CD14-positive monocyte (primary cell): ENCODE measurements at regions not wholly inside any gene's neighbourhood (a gene's known extent, or its start where the extent isn't known, plus 50 kb on each side); places are given as distances from the start of the nearest gene placed in this dataset.

Experiments
- DNase-seq, 3 donors: peaks; one replicate each; pipeline ENCODE4 v3.0.0-alpha.2; 2011 to 2022
- H2AFZ ChIP-seq: 2 replicates; pipeline ENCODE4 v1.6.0; 2012; ENCODE audit warnings: mild to moderate bottlenecking, low read depth, low read length, inconsistent platforms; ENCODE audit not compliant: insufficient read depth, poor library complexity, severe bottlenecking
- H3K27ac ChIP-seq, 2 donors: 1 replicate in 1 of 2; 2 replicates in 1 of 2; pipeline ENCODE4 v1.5.1; 2012 to 2013; ENCODE audit warnings: low read length in 2 of 2, control low read depth in 1 of 2, inconsistent platforms in 1 of 2, low read depth in 1 of 2, mild to moderate bottlenecking in 1 of 2
- H3K27me3 ChIP-seq, 2 donors: one replicate each; pipeline versions ENCODE4 v1.6.0 to v1.6.1; 2011 to 2013; ENCODE audit warnings: low read length in 2 of 2; ENCODE audit not compliant: control insufficient read depth in 2 of 2, insufficient read depth in 2 of 2
- H3K36me3 ChIP-seq, 2 donors: replicated peaks in 1 of 2; 1 replicate in 1 of 2; 2 replicates in 1 of 2; pipeline versions ENCODE4 v1.5.1 to v1.6.1; 2012 to 2013; ENCODE audit warnings: low read length in 2 of 2, control low read depth in 1 of 2, inconsistent platforms in 1 of 2, mild to moderate bottlenecking in 1 of 2; ENCODE audit not compliant: insufficient read depth in 2 of 2, control insufficient read depth in 1 of 2
- H3K4me1 ChIP-seq, 2 donors: 1 replicate in 1 of 2; 2 replicates in 1 of 2; pipeline versions ENCODE4 v1.5.1 to v1.6.1; 2012 to 2013; ENCODE audit warnings: low read length in 2 of 2, control low read depth in 1 of 2, inconsistent platforms in 1 of 2, mild to moderate bottlenecking in 1 of 2, moderate library complexity in 1 of 2; ENCODE audit not compliant: insufficient read depth in 2 of 2, control insufficient read depth in 1 of 2
- H3K4me2 ChIP-seq: replicated peaks from 2 replicates; pipeline ENCODE3; 2012; ENCODE audit warnings: low read length, moderate library complexity, mild to moderate bottlenecking; ENCODE audit not compliant: poor library complexity, severe bottlenecking; ENCODE audit errors: extremely low read depth
- H3K4me3 ChIP-seq, 3 experiments: fragments of 200-600 bp in 1 of 3; sonication (generic) in 1 of 3; replicated peaks in 1 of 3; 1 replicate in 2 of 3; 2 replicates in 1 of 3; pipeline ENCODE4 v1.5.1; 2011 to 2013; ENCODE audit warnings: low read length in 3 of 3, mild to moderate bottlenecking in 3 of 3, control low read depth in 2 of 3, low read depth in 2 of 3, inconsistent platforms in 1 of 3, moderate library complexity in 1 of 3
- H3K79me2 ChIP-seq: 2 replicates; pipeline ENCODE4 v1.6.0; 2012; ENCODE audit warnings: mild to moderate bottlenecking, control low read depth, inconsistent platforms, low read length, moderate library complexity; ENCODE audit not compliant: insufficient read depth
- H3K9ac ChIP-seq: 2 replicates; pipeline ENCODE4 v1.6.0; 2017; ENCODE audit warnings: low read length, mild to moderate bottlenecking; ENCODE audit not compliant: insufficient read depth, poor library complexity, severe bottlenecking
- H3K9me3 ChIP-seq, 2 donors: replicated peaks in 1 of 2; 1 replicate in 1 of 2; 2 replicates in 1 of 2; pipeline versions ENCODE4 v1.5.1 to v1.6.1; 2012 to 2013; ENCODE audit warnings: low read length in 2 of 2, control low read depth in 1 of 2; ENCODE audit not compliant: control insufficient read depth in 1 of 2, insufficient read depth in 1 of 2
- H4K20me1 ChIP-seq: 2 replicates; pipeline ENCODE4 v1.6.0; 2012; ENCODE audit warnings: mild to moderate bottlenecking, low read length, control low read depth, moderate library complexity; ENCODE audit not compliant: insufficient read depth
- H3K27ac Mint-ChIP-seq, 7 donors: one replicate each; pipeline ENCODE4 v1.8.0; 2020; ENCODE audit warnings: mild to moderate bottlenecking in 7 of 7, mixed read lengths in 7 of 7, moderate library complexity in 6 of 7, inconsistent platforms in 2 of 7
- H3K27me3 Mint-ChIP-seq, 3 donors: one replicate each; pipeline ENCODE4 v1.8.0; 2021 to 2022; ENCODE audit warnings: low read depth in 3 of 3, mild to moderate bottlenecking in 3 of 3, mixed read lengths in 3 of 3, moderate library complexity in 3 of 3, inconsistent platforms in 1 of 3
- H3K36me3 Mint-ChIP-seq, 2 donors: one replicate each; pipeline ENCODE4 v1.8.0; 2020; ENCODE audit warnings: mixed read lengths in 2 of 2, inconsistent platforms in 1 of 2, mild to moderate bottlenecking in 1 of 2
- H3K4me1 Mint-ChIP-seq: one replicate; pipeline ENCODE4 v1.8.0; 2020; ENCODE audit warnings: mild to moderate bottlenecking, mixed read lengths
- H3K4me3 Mint-ChIP-seq, 2 donors: one replicate each; pipeline ENCODE4 v1.8.0; 2020; ENCODE audit warnings: mild to moderate bottlenecking in 2 of 2, mixed read lengths in 2 of 2, moderate library complexity in 1 of 2
- H3K9me3 Mint-ChIP-seq, 7 donors: one replicate each; pipeline ENCODE4 v1.8.0; 2020 to 2022; ENCODE audit warnings: mixed read lengths in 7 of 7, mild to moderate bottlenecking in 6 of 7, moderate library complexity in 6 of 7, inconsistent platforms in 2 of 7
- WGBS: methylation state at CpG from one replicate; pipeline ENCODE4 v1.1.5; 2013; ENCODE audit warnings: missing lambda C conversion rate; ENCODE audit not compliant: insufficient coverage; 5-methylcytosine and 5-hydroxymethylcytosine counted together
- intact Hi-C, 2 donors: fragments of 100-400 bp; cut with micrococcal nuclease; formaldehyde crosslinking; loops; one replicate each; pipeline versions ENCODE4 v1.15.0 to v1.15.1; 2023
- TF ChIP-seq, protein P1 (sequence below): fragments of 200-600 bp; IDR thresholded peaks from one replicate; pipeline ENCODE4 v1.8.0; 2022; ENCODE audit warnings: antibody characterized with exemption, mild to moderate bottlenecking

- no peak for DNase-seq
- 92% methylated on average over 5 of the region's 12 CpGs for WGBS
Measured at GRCh38 chr15:56815247-56815646, 81.9 kb upstream of the ZNF280D start.

DNA sequence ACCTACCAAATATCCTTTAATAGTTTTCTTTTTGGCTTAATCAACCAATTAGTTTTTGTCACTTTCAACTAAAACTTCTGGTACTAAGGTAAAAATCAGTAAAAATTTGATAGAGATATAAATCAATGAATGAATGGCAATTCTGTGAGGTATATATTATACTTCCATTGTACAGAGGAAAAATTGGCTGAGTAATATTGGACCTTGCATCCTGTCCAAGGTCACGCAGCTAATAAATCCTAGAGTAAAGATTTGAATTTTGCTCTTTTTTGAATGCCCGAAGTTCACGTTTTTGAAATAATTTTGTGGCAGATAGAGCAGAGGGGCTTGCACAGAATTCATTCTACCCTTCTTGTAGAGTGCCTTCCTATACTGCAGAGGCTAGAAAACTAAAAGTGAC, 81.1 kb upstream of the ZNF280D start:
- Histone ChIP-seq H3K4me3 (no peak overlapping the region), H4K20me1 (no peaks in the 10 kb centered on the region), H3K9ac (no peak overlapping the region), H3K36me3 (no peaks in the 10 kb centered on the region), H3K79me2 (no peaks in the 10 kb centered on the region), H3K27ac (no peak overlapping the region), H3K27me3 (no peaks in the 10 kb centered on the region), H3K4me2 (no peak overlapping the region), H3K9me3 (peaks cover 0 to 7% of the 10 kb centered on the region in 2 donors), H2AFZ (no peak overlapping the region), H3K4me1 (no peaks in the 10 kb centered on the region)
- Mint-ChIP-seq H3K4me1 (no peaks in the 10 kb centered on the region), H3K36me3 (no peaks in the 10 kb centered on the region), H3K9me3 (peaks cover 0 to 19% (median 9%) of the 10 kb centered on the region in 7 donors), H3K4me3 (no peak overlapping the region), H3K27ac (no peak overlapping the region), H3K27me3 (no peaks in the 10 kb centered on the region)
- intact Hi-C loops, result no loop called here
- TF ChIP-seq, protein P1, sequence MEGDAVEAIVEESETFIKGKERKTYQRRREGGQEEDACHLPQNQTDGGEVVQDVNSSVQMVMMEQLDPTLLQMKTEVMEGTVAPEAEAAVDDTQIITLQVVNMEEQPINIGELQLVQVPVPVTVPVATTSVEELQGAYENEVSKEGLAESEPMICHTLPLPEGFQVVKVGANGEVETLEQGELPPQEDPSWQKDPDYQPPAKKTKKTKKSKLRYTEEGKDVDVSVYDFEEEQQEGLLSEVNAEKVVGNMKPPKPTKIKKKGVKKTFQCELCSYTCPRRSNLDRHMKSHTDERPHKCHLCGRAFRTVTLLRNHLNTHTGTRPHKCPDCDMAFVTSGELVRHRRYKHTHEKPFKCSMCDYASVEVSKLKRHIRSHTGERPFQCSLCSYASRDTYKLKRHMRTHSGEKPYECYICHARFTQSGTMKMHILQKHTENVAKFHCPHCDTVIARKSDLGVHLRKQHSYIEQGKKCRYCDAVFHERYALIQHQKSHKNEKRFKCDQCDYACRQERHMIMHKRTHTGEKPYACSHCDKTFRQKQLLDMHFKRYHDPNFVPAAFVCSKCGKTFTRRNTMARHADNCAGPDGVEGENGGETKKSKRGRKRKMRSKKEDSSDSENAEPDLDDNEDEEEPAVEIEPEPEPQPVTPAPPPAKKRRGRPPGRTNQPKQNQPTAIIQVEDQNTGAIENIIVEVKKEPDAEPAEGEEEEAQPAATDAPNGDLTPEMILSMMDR, result no peak
- no CpG with 5 or more reads among the region's 3 CpGs for WGBS
- no peak for DNase-seq

More at GRCh38 chr15:56815247-56815646, 81.9 kb upstream of the ZNF280D start:
- Mint-ChIP-seq H3K9me3 (peaks cover 0 to 14% (median 7%) of the 10 kb centered on the region in 7 donors), H3K4me3 (no peak overlapping the region), H3K27ac (no peak overlapping the region), H3K36me3 (no peaks in the 10 kb centered on the region), H3K27me3 (no peaks in the 10 kb centered on the region), H3K4me1 (peaks cover 3% of the 10 kb centered on the region)
- intact Hi-C loops, result no loop called here
- Histone ChIP-seq H3K27ac (no peak overlapping the region), H3K4me1 (no peaks in the 10 kb centered on the region), H3K79me2 (no peaks in the 10 kb centered on the region), H2AFZ (no peak overlapping the region), H3K4me3 (no peak overlapping the region), H3K9me3 (peaks cover 0 to 6% of the 10 kb centered on the region in 2 donors), H4K20me1 (no peaks in the 10 kb centered on the region), H3K9ac (no peak overlapping the region), H3K36me3 (no peaks in the 10 kb centered on the region), H3K4me2 (no peak overlapping the region), H3K27me3 (no peaks in the 10 kb centered on the region)
- TF ChIP-seq, protein P1, result no peak
